AG09309 (cell line): ENCODE measurements at regions not wholly inside any gene's neighbourhood (a gene's known extent, or its start where the extent isn't known, plus 50 kb on each side); places are given as distances from the start of the nearest gene placed in this dataset.
"Not testable (repeated sequence)": the region's sequence is repeated elsewhere in the genome, so short reads cannot be mapped to it uniquely, and the experiment has no call there.

Experiments
- DNase-seq: peaks from one replicate; pipeline ENCODE4 v3.0.0-alpha.2; 2010; ENCODE audit warnings: low read depth
- H3K4me3 ChIP-seq: 2 replicates; pipeline ENCODE4 v1.5.1; 2011; ENCODE audit warnings: mild to moderate bottlenecking, low read depth, low read length, moderate library complexity; ENCODE audit not compliant: control insufficient read depth
- TF ChIP-seq, protein P1 (sequence below): IDR thresholded peaks from 2 replicates; pipeline ENCODE4 v1.5.1; 2011; ENCODE audit warnings: mild to moderate bottlenecking, low read depth, low read length, inconsistent platforms; ENCODE audit not compliant: insufficient read depth, control insufficient read depth; ENCODE audit errors: missing control alignments

DNA sequence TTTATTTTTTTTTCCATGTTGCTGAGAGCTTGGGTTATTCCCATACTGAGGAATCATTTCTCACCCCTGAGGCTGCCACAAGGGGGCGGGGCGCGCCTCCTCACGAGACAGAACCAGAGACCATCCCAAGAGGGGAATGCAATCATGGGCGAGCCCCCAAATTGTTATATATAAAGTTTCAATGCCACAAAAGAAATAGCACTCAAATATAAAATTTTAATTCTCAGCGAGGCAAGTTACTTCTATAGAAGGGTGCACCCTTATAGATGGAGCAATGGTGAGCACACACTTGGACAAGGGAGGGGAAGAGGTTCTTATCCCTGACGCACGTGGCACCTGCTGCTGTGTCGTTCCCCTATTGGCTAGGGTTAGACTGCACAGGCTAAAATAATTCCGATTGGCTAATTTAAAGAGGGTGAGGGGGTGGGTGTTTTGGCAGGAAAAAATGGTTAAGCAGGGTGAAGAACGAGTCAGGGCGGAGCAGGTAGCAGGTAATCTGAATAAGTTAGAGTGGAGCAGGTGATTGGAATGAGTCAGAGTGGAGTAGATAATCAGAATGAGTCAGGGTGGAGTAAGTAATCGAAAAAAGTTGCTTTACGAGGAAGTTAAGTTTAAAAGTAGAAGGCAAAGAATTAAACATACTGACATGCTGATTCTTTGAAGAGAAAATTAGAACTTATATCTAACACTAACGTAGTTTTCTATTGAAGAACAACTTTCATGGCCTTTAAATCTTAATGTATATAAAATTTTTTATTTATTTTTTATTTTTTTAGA, 177.5 kb downstream of the MTCL1 start:
- TF ChIP-seq, protein P1, sequence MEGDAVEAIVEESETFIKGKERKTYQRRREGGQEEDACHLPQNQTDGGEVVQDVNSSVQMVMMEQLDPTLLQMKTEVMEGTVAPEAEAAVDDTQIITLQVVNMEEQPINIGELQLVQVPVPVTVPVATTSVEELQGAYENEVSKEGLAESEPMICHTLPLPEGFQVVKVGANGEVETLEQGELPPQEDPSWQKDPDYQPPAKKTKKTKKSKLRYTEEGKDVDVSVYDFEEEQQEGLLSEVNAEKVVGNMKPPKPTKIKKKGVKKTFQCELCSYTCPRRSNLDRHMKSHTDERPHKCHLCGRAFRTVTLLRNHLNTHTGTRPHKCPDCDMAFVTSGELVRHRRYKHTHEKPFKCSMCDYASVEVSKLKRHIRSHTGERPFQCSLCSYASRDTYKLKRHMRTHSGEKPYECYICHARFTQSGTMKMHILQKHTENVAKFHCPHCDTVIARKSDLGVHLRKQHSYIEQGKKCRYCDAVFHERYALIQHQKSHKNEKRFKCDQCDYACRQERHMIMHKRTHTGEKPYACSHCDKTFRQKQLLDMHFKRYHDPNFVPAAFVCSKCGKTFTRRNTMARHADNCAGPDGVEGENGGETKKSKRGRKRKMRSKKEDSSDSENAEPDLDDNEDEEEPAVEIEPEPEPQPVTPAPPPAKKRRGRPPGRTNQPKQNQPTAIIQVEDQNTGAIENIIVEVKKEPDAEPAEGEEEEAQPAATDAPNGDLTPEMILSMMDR = no peak
- no peak overlapping the region for H3K4me3 ChIP-seq
- no peak for DNase-seq

DNA sequence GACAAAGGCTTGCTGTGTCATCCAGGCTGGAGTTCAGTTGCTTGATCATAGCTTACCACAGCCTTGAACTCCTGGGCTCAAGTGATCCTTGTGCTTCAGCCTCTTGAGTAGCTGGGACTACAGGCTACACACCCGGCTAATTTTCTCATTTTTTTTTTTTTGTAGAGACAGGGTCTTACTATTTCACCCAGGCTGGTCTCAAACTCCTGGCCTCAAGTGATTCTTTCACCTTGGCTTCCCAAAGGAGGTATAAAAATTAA, 178.0 kb downstream of the MTCL1 start:
- DNase-seq = no peak
- H3K4me3 ChIP-seq = no peak overlapping the region
- TF ChIP-seq, protein P1 = no peak

DNA sequence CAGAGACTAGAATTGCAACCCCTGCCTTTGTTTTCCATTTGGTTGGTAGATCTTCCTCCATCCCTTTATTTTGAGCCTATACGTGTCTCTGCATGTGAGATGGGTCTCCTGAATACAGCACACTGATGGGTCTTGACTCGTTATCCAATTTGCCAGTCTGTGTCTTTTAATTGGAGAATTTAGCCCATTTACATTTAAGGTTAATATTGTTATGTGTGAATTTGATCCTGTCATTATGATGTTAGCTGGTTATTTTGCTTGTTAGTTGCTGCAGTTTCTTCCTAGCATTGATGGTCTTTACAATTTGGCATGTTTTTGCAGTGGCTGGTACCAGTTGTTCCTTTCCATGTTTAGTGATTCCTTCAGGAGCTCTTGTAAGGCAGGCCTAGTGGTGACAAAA, 182.5 kb downstream of the MTCL1 start:
- DNase-seq, H3K4me3 ChIP-seq: not testable (repeated sequence)

DNA sequence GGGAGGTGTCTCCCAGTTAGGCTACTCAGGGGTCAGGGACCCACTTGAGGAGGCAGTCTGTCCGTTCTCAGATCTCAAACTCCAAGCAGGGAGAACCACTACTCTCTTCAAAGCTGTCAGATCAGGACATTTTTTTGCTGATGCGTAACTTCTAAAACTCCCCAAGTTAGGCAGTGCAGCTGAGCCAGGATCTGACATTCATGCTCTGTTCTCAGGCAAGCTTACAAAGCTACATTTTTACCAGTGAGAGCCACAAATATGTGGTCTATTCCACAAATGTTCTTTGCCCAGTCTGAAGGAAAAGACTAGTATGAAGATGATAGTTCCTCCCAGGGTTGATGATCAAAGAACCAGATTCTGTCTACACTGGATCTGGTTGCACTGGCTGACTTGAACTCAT, 184.1 kb downstream of the MTCL1 start:
- DNase-seq = peak; percentile 20
- H3K4me3 ChIP-seq = no peak overlapping the region
- TF ChIP-seq, protein P1 = no peak

DNA sequence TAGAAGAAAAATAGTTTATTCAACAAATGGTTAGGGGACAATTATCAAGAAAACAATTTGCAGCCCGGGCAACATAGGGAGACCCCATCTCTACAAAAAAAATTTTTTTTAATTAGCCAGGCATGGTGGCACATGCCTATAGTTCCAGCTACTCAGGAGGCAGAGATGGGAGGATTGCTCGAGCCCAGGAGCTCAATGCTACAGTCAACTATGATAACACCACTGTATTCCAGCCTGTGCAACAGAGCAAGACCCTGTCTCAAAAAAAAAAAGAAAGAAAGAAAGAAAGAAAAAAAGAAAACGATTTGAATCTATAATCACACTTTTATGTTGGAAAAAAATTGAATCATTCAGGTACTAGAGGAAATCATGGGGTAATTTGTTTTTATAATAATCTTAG, 185.1 kb downstream of the MTCL1 start:
- not testable (repeated sequence) for H3K4me3 ChIP-seq, DNase-seq

DNA sequence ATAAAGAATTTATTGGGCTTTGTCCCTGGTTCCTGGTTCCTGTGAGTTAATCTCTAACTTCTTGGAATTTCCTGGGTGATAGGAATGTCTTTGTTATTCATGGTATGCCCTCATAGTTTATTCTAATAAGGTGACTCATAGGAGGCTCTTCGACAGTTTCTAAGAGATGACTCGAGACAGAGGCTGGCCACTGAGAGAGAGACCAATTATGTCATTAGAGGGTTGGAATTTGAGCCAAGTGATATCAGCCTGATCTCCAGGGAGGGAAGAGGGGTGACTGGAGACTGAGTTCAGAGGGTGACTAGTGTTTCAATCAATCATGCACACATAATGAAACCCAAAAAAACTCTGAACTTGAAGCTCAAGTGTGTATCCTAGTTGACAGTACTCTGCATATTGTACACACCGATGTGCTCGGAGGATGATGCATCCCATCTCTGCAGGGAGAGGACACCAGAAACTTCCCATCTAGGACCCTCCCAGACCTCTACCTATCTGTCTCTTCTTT, 185.7 kb downstream of the MTCL1 start:
- H3K4me3 ChIP-seq = no peak overlapping the region
- TF ChIP-seq, protein P1 = no peak
- DNase-seq = peak; percentile 82

DNA sequence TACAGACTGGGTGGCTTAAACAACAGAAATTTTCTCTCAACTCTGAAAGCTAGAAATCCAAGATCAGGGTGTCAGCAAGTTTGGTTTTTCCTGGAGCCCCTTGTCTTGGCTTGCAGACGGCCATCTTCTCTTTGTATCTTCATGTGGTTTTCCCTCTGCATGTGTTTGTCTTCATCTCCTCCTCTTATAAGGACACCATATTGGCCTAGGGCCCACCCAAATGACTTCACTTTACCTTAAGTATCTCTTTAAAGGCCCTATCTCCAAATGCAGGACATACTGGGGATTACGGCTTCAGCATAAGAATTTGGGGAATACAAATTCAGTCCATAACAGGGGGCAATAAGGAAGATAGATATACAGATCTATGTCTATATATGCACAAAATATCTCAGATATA, 187.9 kb downstream of the MTCL1 start:
- TF ChIP-seq, protein P1 = no peak
- DNase-seq = no peak
- no peak overlapping the region for H3K4me3 ChIP-seq
